Activated CD8-positive, alpha-beta T cell treated with anti-CD3 and anti-CD28 coated beads for 36 hours (primary cell): ENCODE measurements at regions not wholly inside any gene's neighbourhood (a gene's known extent, or its start where the extent isn't known, plus 50 kb on each side); places are given as distances from the start of the nearest gene placed in this dataset.

Experiments used
- ATAC-seq: fragments of 200-7000 bp; cut with Tn5 transposase; one replicate; pipeline ENCODE4 v1.10.0; 2021; ENCODE audit warnings: mild to moderate bottlenecking, moderate library complexity
- CTCF ChIA-PET: fragments of 350-600 bp; sonication (Branson Sonifier 250); formaldehyde crosslinking; loops from one replicate; lab custom pipeline; 2021; ENCODE audit warnings: antibody characterized with exemption; lab: Charles Lee
- POLR2A ChIA-PET: fragments of 350-600 bp; sonication (Branson Sonifier 250); formaldehyde crosslinking; loops from one replicate; lab custom pipeline; 2021; ENCODE audit warnings: antibody characterized with exemption; lab: Charles Lee
- DNase-seq: peaks from one replicate; pipeline ENCODE4 v3.0.0-alpha.2; 2020
- H3K27ac Mint-ChIP-seq: one replicate; pipeline ENCODE4 v1.8.0; 2021; ENCODE audit warnings: mild to moderate bottlenecking, mixed read lengths
- H3K27me3 Mint-ChIP-seq: one replicate; pipeline ENCODE4 v1.8.0; 2021; ENCODE audit warnings: mixed read lengths
- H3K36me3 Mint-ChIP-seq: one replicate; pipeline ENCODE4 v1.8.0; 2021; ENCODE audit warnings: low read depth, mixed read lengths
- H3K4me1 Mint-ChIP-seq: one replicate; pipeline ENCODE4 v1.8.0; 2021; ENCODE audit warnings: low read depth, mixed read lengths
- H3K4me3 Mint-ChIP-seq: one replicate; pipeline ENCODE4 v1.8.0; 2021; ENCODE audit warnings: mild to moderate bottlenecking, moderate library complexity, mixed read lengths
- H3K9me3 Mint-ChIP-seq: one replicate; pipeline ENCODE4 v1.8.0; 2021; ENCODE audit warnings: mixed read lengths
- CTCF ChIP-seq: fragments of 200-600 bp; IDR thresholded peaks from one replicate; pipeline ENCODE4 v1.8.0; 2022; ENCODE audit warnings: antibody characterized with exemption, mild to moderate bottlenecking
- intact Hi-C: fragments of 100-400 bp; cut with micrococcal nuclease; formaldehyde crosslinking; loops from one replicate; pipeline ENCODE4 v1.10.0; 2022

DNA sequence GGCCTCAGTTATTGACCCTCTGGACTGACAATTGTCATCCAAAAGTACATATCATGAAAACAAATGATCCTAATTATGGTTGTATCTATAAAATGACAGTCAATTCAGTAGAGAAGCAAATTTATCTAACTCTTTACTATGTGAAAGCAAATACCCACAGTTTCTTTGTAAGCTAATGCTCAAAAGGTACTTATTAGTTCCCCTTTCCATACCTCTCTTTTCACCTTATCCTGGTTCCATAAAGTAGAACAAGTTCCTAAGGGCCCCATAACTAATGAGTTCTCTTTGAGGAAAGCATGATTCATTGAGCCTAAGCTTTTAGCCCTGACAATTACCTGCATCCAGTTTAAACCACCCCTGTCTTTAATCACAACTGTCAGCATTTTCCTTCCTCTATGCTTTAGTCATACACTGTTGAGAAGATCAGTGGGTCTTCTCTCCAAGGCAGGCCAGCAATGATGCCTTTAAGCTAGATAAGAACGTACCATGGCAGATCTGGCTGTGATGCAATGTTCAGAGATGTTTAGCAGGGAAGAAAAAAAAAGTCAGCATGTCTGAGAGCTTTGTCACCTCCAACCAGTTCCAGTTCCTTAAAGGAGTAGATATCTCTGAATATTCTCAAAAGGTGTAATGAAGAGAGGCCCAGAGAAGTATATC is 179.7 kb upstream of the RASGEF1B start:
- no peak overlapping the region for H3K4me3 Mint-ChIP-seq
- intact Hi-C loops, result no loop called here
- H3K36me3 Mint-ChIP-seq, result no peaks in the 10 kb centered on the region
- no peak for TF ChIP-seq CTCF
- H3K27ac Mint-ChIP-seq, result peak overlapping the region; percentile 75
- no peaks in the 10 kb centered on the region for H3K27me3 Mint-ChIP-seq
- ChIA-PET CTCF (interaction anchor here (2.0 kb wide), 1 partner anchor 184 kb away, joined by 7 read pairs; no protein-coding TSS in a partner anchor), POLR2A (interaction anchor here (1.2 kb wide), 1 partner anchor 179 kb away, joined by 3 read pairs; no protein-coding TSS in a partner anchor)
- H3K9me3 Mint-ChIP-seq, result peaks cover 3% of the 10 kb centered on the region
- DNase-seq (peak; percentile 27), ATAC-seq (peak; percentile 75)
- H3K4me1 Mint-ChIP-seq, result peaks cover 66% of the 10 kb centered on the region

GRCh38 chr4:81650606-81651242 is 179.0 kb upstream of the RASGEF1B start:
- intact Hi-C loops, result no loop called here

DNA sequence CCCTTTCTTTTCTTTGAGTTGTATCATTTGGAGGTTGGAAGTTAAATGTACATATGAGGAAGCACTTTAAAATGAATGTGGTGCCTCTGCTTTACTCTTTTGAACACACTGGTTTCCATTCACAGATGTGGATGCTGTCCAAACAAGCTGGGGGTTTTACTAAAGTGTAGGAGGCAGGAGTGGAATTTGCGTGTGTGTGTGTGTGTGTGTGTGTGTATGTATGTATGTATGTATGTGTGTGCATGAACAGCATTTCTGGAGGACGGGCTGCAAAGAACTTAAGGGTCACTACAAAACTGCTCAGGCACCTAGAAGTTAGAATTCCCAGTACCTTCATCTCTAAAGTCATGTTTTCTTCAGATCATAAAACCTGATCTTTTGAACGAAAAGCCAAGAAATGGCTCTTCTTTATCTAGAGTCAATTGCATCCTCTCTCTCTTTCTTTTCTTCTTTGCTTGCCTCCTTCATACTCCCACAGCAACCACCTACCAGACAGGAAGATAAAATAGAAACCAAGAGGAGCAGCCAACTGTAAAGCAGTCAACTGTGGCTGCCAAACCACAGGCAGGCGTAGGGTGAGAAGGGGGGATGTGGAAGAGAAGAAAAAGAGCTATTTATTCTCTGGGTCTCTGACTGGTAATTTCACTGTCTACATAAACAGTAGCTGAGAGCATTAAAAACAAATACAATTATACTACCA is 177.0 kb upstream of the RASGEF1B start:
- Mint-ChIP-seq H3K9me3 (peaks cover 12% of the 10 kb centered on the region), H3K4me3 (peak overlapping the region; percentile 31), H3K27ac (peak overlapping the region; percentile 51), H3K4me1 (peaks cover 63% of the 10 kb centered on the region), H3K27me3 (no peaks in the 10 kb centered on the region), H3K36me3 (no peaks in the 10 kb centered on the region)
- no peak for TF ChIP-seq CTCF
- DNase-seq (peak; percentile 73), ATAC-seq (peak; percentile 72)
- intact Hi-C loops, result loop anchor here (5.0 kb wide), 2 partner anchors 141 to 176 kb away; partner anchors contain the start of gene RASGEF1B
- ChIA-PET POLR2A (no interaction called here), CTCF (interaction anchor here (1.8 to 1.9 kb wide), 2 partner anchors 178 to 181 kb away, joined by 5 to 6 read pairs; no protein-coding TSS in a partner anchor)

More at GRCh38 chr4:81650606-81651242, 179.0 kb upstream of the RASGEF1B start:
- Mint-ChIP-seq H3K4me1 (peaks cover 66% of the 10 kb centered on the region), H3K27me3 (no peaks in the 10 kb centered on the region), H3K27ac (peak overlapping the region; percentile 75), H3K9me3 (peaks cover 3% of the 10 kb centered on the region), H3K4me3 (no peak overlapping the region), H3K36me3 (no peaks in the 10 kb centered on the region)
- no peak for TF ChIP-seq CTCF
- ATAC-seq, result no peak
- CTCF ChIA-PET, result interaction anchor here (2.0 kb wide), 1 partner anchor 183 kb away, joined by 7 read pairs; no protein-coding TSS in a partner anchor
- POLR2A ChIA-PET, result no interaction called here
- DNase-seq, result no peak

DNA sequence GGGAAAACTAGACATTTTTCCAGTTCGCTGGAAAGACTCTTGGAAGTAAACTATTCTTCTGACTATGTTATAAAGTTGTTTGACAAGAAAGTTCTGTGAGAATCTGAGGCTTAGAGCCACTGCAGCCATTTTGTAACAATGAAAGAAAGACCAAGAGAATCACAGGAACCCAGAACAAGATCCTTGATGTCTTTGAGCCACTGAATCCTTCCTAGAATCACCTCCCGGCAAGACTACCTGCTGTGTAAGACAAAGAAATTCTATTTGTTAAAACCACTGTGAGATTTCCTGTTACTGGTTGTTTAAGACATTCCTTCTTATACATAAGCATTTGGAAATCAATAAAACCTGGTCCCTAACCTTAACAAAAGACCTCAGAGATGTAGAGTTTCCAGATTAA is 175.7 kb upstream of the RASGEF1B start:
- Mint-ChIP-seq H3K27me3 (no peaks in the 10 kb centered on the region), H3K27ac (no peak overlapping the region), H3K4me3 (no peak overlapping the region), H3K4me1 (peaks cover 57% of the 10 kb centered on the region), H3K9me3 (peaks cover 8% of the 10 kb centered on the region), H3K36me3 (no peaks in the 10 kb centered on the region)
- ATAC-seq (no peak), DNase-seq (no peak)
- TF ChIP-seq CTCF, result no peak
- POLR2A ChIA-PET, result no interaction called here
- intact Hi-C loops, result loop anchor here (5.0 kb wide), 2 partner anchors 140 to 175 kb away; partner anchors contain the start of gene RASGEF1B
- CTCF ChIA-PET, result no interaction called here
